ENCODE measurements at regions not wholly inside any gene's neighbourhood (a gene's known extent, or its start where the extent isn't known, plus 50 kb on each side); places are given as distances from the start of the nearest gene placed in this dataset.

DNA sequence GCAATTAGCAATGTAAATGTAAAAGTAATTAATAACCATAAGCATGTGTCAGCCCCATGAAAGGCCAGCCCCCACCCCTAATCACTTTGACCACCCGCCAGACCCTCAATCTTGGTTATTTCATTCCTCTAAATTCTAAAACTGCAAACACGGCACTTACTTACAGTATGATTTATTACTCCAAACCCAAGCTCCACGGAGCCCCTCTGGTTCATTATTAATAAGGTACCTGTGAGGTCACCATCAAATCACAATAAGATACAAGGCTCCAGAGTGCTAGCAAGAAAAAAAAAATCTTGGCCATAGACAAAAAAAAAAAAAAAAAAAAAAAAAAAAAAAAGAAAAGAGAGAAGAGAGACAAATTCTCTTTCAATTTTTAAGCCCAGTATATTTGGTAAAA, 879.5 kb downstream of the TDRD15 start:
- DNase-seq (ENCODE audit: extremely low spot score), result no peak
- POLR2A ChIA-PET, result no interaction called here
- CTCF ChIA-PET, result no interaction called here
- no peak for TF ChIP-seq L3MBTL2 (conservative IDR thresholded peaks at IDR 0.05)
- TF ChIP-seq, protein P1, sequence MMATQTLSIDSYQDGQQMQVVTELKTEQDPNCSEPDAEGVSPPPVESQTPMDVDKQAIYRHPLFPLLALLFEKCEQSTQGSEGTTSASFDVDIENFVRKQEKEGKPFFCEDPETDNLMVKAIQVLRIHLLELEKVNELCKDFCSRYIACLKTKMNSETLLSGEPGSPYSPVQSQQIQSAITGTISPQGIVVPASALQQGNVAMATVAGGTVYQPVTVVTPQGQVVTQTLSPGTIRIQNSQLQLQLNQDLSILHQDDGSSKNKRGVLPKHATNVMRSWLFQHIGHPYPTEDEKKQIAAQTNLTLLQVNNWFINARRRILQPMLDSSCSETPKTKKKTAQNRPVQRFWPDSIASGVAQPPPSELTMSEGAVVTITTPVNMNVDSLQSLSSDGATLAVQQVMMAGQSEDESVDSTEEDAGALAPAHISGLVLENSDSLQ (IDR thresholded peaks at IDR 0.05), result no peak
- TF ChIP-seq FOXA1 (IDR thresholded peaks at IDR 0.05), result no peak
- no peak for TF ChIP-seq LEF1 (IDR thresholded peaks at IDR 0.05; ENCODE audit: borderline replicate concordance)
- TF ChIP-seq FOXM1 (IDR thresholded peaks at IDR 0.05; ENCODE audit: borderline replicate concordance), result no peak

DNA sequence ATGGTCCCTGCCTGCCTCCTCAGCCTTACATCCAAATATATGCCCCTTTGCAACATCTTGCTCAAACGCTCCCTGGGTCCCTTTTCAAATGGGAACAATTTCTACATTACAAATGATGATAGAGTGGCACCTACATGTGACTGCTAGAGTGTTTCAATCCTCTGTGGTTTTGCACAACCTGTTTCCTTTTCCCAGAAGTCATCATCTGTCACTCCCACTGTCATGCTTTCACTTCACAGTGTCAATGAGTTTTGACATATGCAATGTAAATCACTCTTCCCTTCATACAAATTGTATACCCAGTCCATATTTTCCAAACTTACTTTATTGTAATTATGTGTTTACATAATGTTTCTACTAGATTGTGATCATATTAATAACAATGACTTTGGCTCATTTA, 887.3 kb downstream of the TDRD15 start:
- ChIA-PET POLR2A (no interaction called here), CTCF (no interaction called here)
- no peak for DNase-seq (ENCODE audit: extremely low spot score)

DNA sequence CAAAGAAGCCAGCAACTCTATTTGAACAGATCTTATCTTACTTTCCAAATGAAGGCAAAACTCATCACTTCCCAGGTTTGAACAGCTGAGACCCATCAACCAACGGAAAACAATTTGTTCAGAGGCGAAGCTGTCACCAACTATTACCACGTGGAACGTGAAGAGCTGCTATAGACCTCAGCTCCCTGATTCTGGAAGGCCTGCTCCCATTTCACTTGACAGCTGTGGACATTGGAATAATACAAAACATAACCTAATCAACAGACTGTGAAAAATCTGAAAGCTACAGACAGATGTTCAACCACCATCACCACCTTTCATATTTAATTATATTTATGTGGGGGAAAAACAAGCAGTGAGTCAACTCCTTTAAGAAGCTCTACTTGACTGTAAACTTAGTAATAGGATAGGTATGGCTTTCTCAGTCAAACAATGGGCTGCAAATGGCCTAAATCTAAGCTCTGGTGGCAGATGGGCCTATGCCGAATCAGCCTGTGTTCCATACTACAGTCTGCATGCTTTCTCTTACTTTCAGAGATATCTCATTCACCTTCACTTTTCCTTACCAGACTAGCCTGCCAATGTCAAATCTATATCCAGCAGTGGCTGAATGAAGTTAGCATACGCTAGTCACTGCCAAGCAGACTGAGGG, 896.4 kb downstream of the TDRD15 start:
- DNase-seq (ENCODE audit: extremely low spot score), result no peak
- POLR2A ChIA-PET, result no interaction called here
- TF ChIP-seq ZNF384 (IDR thresholded peaks at IDR 0.05) (no peak), FOXA1 (IDR thresholded peaks at IDR 0.05) (no peak), CTBP1 (IDR thresholded peaks at IDR 0.05; ENCODE audit: borderline replicate concordance) (no peak), SUZ12 (IDR thresholded peaks at IDR 0.05) (no peak), ELF4 (IDR thresholded peaks at IDR 0.05) (no peak)
- CTCF ChIA-PET, result no interaction called here

More for the DNA sequence above, 887.3 kb downstream of the TDRD15 start:
- no peak for TF ChIP-seq FOXK2 (IDR thresholded peaks at IDR 0.05)
- no peak for TF ChIP-seq FOXA1 (IDR thresholded peaks at IDR 0.05)
- TF ChIP-seq CTBP1 (IDR thresholded peaks at IDR 0.05; ENCODE audit: borderline replicate concordance), result no peak
- no peak for TF ChIP-seq L3MBTL2 (conservative IDR thresholded peaks at IDR 0.05)

DNA sequence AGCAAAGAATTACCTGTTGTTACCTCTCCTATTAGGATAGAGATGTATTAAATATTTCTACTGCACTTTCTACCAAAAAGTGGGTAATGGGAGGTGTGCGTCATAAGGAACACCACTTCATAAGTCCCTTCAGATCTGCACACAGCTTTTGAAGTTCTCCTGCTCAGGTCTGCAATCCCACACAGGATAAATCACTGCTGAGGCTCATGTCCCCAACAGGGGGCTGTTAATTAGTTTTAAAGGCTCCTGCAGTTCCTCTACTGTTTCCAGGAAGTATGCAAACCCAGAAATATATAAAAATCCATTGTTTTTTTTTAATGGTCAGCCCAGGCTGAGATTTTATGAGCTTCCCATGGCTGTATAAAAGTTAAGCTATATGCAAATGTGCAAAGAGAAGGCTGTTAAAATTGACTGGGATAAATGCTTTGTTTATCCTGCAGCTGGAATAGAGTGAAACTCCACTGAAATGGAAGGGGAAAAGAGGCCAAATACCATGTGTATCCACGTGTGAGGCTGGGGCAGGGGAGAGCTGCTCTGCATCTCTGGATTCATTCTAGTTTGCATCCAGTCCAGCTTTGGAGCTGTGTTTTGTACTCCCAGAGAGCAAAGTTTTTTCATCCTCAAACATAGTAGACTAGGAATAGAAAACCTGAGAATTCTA, 903.7 kb downstream of the TDRD15 start:
- ChIA-PET POLR2A (no interaction called here), CTCF (no interaction called here)
- no peak for DNase-seq (ENCODE audit: extremely low spot score)
- no peak for TF ChIP-seq CTBP1 (IDR thresholded peaks at IDR 0.05; ENCODE audit: borderline replicate concordance)
- TF ChIP-seq FOXM1 (IDR thresholded peaks at IDR 0.05; ENCODE audit: borderline replicate concordance), result no peak
- TF ChIP-seq BHLHE40 (IDR thresholded peaks at IDR 0.05; ENCODE audit: borderline replicate concordance), result no peak
- no peak for TF ChIP-seq ZNF384 (IDR thresholded peaks at IDR 0.05)
- TF ChIP-seq ARNT (IDR thresholded peaks at IDR 0.05), result no peak
- TF ChIP-seq FOXA1 (IDR thresholded peaks at IDR 0.05), result no peak
- no peak for TF ChIP-seq ELF4 (IDR thresholded peaks at IDR 0.05)
- no peak for TF ChIP-seq TARDBP (IDR thresholded peaks at IDR 0.05)
- no peak for TF ChIP-seq FOXK2 (IDR thresholded peaks at IDR 0.05)
- TF ChIP-seq, protein P1 (IDR thresholded peaks at IDR 0.05), result no peak
- no peak for TF ChIP-seq HDGF (IDR thresholded peaks at IDR 0.05; ENCODE audit: borderline replicate concordance)
- no peak for TF ChIP-seq LEF1 (IDR thresholded peaks at IDR 0.05; ENCODE audit: borderline replicate concordance)

DNA sequence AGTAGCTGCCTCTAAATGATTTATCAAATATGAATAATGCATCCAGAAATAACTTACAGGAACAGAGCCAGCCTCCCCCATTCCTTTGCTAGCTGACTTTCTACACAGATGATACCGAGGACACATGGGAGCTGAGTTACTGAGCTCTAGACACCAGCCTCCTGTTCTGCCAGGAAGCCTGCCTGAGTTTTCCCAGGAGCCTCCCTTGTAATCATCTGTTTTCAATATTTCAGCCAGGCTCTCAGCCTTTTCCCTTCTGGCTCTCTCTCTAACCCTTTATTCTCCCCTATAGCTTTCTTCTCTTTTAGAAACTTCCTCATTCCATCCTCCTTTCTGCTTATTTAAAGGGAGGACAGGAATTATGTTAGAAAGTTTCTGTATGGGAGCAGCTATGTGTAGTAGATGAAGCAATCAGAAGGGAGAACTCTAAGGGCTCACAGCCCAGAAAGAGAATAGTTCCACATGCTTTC, 911.6 kb downstream of the TDRD15 start:
- CTCF ChIA-PET, result no interaction called here
- no peak for TF ChIP-seq CTBP1 (IDR thresholded peaks at IDR 0.05; ENCODE audit: borderline replicate concordance)
- no peak for TF ChIP-seq L3MBTL2 (conservative IDR thresholded peaks at IDR 0.05)
- POLR2A ChIA-PET, result no interaction called here
- no peak for DNase-seq (ENCODE audit: extremely low spot score)

DNA sequence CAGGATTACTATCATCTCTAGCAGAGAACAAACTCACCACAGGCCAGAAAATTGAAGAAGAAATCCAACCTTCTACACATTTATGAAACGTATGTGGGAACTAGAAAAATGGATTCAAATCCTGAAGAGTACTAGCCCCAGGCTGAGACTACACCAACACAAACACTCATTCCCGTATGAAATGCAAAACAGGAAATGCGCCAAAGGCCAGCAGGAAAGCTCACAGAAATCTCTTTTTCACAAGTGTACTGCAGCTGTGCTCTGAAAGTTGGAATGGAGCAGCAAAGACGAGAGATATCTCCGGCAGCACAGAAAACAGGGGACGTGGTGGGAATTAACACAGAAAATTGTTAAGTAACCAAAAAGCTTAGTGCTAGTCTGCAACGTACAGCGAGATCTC, 913.5 kb downstream of the TDRD15 start:
- ChIA-PET POLR2A (no interaction called here), CTCF (no interaction called here)
- DNase-seq (ENCODE audit: extremely low spot score), result no peak
- TF ChIP-seq L3MBTL2 (conservative IDR thresholded peaks at IDR 0.05) (no peak), TARDBP (IDR thresholded peaks at IDR 0.05) (no peak), ARNT (IDR thresholded peaks at IDR 0.05) (no peak), SUZ12 (IDR thresholded peaks at IDR 0.05) (no peak), LEF1 (IDR thresholded peaks at IDR 0.05; ENCODE audit: borderline replicate concordance) (no peak), FOXK2 (IDR thresholded peaks at IDR 0.05) (no peak), SP1 (IDR thresholded peaks at IDR 0.05) (no peak), HDGF (IDR thresholded peaks at IDR 0.05; ENCODE audit: borderline replicate concordance) (no peak)

DNA sequence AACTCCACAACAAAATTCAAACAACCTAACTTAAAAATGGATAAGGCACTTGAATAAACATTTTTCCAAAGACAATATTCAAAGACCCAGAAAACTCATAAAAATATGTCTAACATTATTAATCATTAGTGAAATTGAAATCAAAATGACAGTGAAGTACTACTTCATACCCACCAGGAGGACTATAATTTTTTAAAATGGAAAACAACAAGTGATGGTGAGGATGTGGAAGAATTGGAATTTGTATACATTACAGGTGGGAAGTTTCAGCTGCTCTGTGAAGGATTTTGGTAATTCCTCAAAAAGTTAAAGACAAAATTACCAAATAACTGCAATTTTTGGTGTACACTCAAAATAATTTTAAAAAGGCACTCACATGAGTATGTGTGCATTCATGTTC, 920.0 kb downstream of the TDRD15 start:
- ChIA-PET CTCF (no interaction called here), POLR2A (no interaction called here)
- no peak for DNase-seq (ENCODE audit: extremely low spot score)
- no peak for TF ChIP-seq FOXA1 (IDR thresholded peaks at IDR 0.05)
- no peak for TF ChIP-seq SP1 (IDR thresholded peaks at IDR 0.05)
- TF ChIP-seq CTBP1 (IDR thresholded peaks at IDR 0.05; ENCODE audit: borderline replicate concordance), result no peak
- no peak for TF ChIP-seq ELF4 (IDR thresholded peaks at IDR 0.05)
- TF ChIP-seq L3MBTL2 (conservative IDR thresholded peaks at IDR 0.05), result no peak
- no peak for TF ChIP-seq BHLHE40 (IDR thresholded peaks at IDR 0.05; ENCODE audit: borderline replicate concordance)
- no peak for TF ChIP-seq ARNT (IDR thresholded peaks at IDR 0.05)
- TF ChIP-seq HDGF (IDR thresholded peaks at IDR 0.05; ENCODE audit: borderline replicate concordance), result no peak
